HL-60 (cell line): ENCODE measurements at regions not wholly inside any gene's neighbourhood (a gene's known extent, or its start where the extent isn't known, plus 50 kb on each side); places are given as distances from the start of the nearest gene placed in this dataset.
"Not testable (repeated sequence)": the region's sequence is repeated elsewhere in the genome, so short reads cannot be mapped to it uniquely, and the experiment has no call there.

ENCODE experiments used
- DNase-seq, 2 experiments: peaks; one replicate each; pipeline ENCODE4 v3.0.0-alpha.2; 2010 to 2020; ENCODE audit warnings: low read depth in 1 of 2, low spot score in 1 of 2
- H3K27ac ChIP-seq: fragments of 250-450 bp; sonication (Bioruptor Pico); replicated peaks from 2 replicates; pipeline ENCODE4 v1.5.1; 2020; ENCODE audit warnings: mild to moderate bottlenecking, moderate library complexity
- H3K27me3 ChIP-seq: fragments of 250-450 bp; sonication (Bioruptor Pico); 2 replicates; pipeline ENCODE4 v1.5.1; 2021; ENCODE audit warnings: mild to moderate bottlenecking, moderate library complexity; ENCODE audit not compliant: insufficient read depth, poor library complexity, severe bottlenecking
- H3K4me3 ChIP-seq: replicated peaks from 2 replicates; pipeline ENCODE4 v1.5.1; 2011; ENCODE audit warnings: mild to moderate bottlenecking, control low read depth, low read length; ENCODE audit not compliant: insufficient read depth
- GABPA ChIP-seq: IDR thresholded peaks from 2 replicates; pipeline ENCODE4 v1.6.1; 2012; ENCODE audit warnings: low read depth
- POLR2AphosphoS5 ChIP-seq: IDR thresholded peaks from 2 replicates; pipeline ENCODE4 v1.6.1; 2012; ENCODE audit warnings: low read depth
- SPI1 ChIP-seq: IDR thresholded peaks from 2 replicates; pipeline ENCODE4 v1.6.1; 2012; ENCODE audit warnings: low read depth, mild to moderate bottlenecking, borderline replicate concordance
- TF ChIP-seq, protein P1 (sequence below): IDR thresholded peaks from one replicate; pipeline ENCODE4 v1.5.1; 2011; ENCODE audit warnings: low read length, control low read depth, inconsistent platforms; ENCODE audit not compliant: insufficient read depth
- TF ChIP-seq, protein P2 (sequence below): IDR thresholded peaks from 2 replicates; pipeline ENCODE4 v1.6.1; 2012; ENCODE audit warnings: low read depth; ENCODE audit not compliant: insufficient replicate concordance

DNA sequence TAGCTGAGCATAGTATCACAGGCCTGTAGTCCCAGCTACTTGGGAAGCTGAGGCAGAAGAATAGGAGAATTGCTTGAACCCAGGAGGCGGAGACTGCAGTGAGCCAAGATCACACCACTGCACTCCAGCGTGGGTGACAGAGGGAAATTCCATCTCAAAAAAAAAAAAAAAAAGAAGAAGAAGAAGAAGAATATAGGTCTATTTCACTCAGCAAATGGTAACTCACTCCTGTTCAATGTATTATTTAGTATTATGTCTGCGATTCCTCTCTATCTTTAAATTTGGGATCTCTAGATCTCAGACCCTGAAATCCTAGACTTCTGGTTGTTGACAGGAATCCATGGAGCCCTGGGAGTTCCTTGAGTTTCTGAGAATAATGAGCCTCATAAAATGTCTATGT, 98.6 kb downstream of the HFE start:
- Histone ChIP-seq H3K4me3 (no peak overlapping the region), H3K27me3 (no peaks in the 10 kb centered on the region), H3K27ac (no peak overlapping the region)
- no peak for TF ChIP-seq SPI1
- no peak for TF ChIP-seq GABPA
- TF ChIP-seq, protein P1, sequence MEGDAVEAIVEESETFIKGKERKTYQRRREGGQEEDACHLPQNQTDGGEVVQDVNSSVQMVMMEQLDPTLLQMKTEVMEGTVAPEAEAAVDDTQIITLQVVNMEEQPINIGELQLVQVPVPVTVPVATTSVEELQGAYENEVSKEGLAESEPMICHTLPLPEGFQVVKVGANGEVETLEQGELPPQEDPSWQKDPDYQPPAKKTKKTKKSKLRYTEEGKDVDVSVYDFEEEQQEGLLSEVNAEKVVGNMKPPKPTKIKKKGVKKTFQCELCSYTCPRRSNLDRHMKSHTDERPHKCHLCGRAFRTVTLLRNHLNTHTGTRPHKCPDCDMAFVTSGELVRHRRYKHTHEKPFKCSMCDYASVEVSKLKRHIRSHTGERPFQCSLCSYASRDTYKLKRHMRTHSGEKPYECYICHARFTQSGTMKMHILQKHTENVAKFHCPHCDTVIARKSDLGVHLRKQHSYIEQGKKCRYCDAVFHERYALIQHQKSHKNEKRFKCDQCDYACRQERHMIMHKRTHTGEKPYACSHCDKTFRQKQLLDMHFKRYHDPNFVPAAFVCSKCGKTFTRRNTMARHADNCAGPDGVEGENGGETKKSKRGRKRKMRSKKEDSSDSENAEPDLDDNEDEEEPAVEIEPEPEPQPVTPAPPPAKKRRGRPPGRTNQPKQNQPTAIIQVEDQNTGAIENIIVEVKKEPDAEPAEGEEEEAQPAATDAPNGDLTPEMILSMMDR, result no peak
- DNase-seq, result no peak

DNA sequence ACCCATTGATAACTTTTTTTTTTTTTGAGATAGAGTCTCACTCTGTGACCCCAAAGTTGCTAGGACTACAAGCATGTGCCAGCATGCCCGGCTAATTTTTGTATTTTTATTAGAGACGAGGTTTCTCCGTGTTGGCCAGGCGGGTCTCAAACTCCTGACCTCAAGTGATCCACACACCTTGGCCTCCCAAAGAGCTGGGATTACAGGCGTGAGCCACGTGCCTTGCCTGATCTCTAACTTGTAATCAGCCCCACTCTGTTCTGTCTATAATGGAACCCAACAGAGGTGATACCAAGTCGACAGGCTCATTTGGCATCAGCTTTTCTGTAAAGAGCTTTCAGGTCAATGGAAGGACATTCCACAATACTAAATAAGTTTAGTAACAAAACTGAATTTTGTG, 99.4 kb downstream of the HFE start:
- TF ChIP-seq GABPA, result no peak
- TF ChIP-seq POLR2AphosphoS5, result no peak
- TF ChIP-seq, protein P2, sequence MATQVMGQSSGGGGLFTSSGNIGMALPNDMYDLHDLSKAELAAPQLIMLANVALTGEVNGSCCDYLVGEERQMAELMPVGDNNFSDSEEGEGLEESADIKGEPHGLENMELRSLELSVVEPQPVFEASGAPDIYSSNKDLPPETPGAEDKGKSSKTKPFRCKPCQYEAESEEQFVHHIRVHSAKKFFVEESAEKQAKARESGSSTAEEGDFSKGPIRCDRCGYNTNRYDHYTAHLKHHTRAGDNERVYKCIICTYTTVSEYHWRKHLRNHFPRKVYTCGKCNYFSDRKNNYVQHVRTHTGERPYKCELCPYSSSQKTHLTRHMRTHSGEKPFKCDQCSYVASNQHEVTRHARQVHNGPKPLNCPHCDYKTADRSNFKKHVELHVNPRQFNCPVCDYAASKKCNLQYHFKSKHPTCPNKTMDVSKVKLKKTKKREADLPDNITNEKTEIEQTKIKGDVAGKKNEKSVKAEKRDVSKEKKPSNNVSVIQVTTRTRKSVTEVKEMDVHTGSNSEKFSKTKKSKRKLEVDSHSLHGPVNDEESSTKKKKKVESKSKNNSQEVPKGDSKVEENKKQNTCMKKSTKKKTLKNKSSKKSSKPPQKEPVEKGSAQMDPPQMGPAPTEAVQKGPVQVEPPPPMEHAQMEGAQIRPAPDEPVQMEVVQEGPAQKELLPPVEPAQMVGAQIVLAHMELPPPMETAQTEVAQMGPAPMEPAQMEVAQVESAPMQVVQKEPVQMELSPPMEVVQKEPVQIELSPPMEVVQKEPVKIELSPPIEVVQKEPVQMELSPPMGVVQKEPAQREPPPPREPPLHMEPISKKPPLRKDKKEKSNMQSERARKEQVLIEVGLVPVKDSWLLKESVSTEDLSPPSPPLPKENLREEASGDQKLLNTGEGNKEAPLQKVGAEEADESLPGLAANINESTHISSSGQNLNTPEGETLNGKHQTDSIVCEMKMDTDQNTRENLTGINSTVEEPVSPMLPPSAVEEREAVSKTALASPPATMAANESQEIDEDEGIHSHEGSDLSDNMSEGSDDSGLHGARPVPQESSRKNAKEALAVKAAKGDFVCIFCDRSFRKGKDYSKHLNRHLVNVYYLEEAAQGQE, result no peak
- TF ChIP-seq, protein P1, result no peak
- no peak for TF ChIP-seq SPI1
- DNase-seq, result no peak
- H3K27ac ChIP-seq, result no peak overlapping the region
- no peaks in the 10 kb centered on the region for H3K27me3 ChIP-seq
- H3K4me3 ChIP-seq, result no peak overlapping the region

DNA sequence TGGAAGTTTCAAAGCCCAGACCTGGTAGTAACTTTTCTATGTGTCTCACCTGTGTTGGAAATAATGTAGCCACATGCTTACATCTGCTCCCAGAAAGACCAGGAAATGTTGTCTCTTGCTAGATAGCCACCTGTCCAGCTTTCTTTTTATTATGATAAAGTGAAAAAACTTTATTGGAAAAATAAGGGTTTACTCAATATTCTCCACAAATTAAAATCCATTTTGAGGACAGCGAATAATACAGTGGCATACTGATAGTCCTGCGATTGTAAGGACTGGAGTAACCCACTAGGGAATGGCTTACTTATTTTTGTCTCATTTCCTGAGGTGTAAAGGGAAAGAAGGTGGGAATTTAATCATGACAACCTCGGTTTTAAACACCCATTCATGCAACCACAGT, 100.1 kb downstream of the HFE start:
- no peak overlapping the region for H3K4me3 ChIP-seq
- H3K27me3 ChIP-seq, result no peaks in the 10 kb centered on the region
- TF ChIP-seq, protein P1, result no peak
- TF ChIP-seq POLR2AphosphoS5 (no peak), GABPA (no peak), SPI1 (no peak)
- TF ChIP-seq, protein P2, result no peak
- peak overlapping the region; percentile 90 for H3K27ac ChIP-seq
- DNase-seq, result no peak

DNA sequence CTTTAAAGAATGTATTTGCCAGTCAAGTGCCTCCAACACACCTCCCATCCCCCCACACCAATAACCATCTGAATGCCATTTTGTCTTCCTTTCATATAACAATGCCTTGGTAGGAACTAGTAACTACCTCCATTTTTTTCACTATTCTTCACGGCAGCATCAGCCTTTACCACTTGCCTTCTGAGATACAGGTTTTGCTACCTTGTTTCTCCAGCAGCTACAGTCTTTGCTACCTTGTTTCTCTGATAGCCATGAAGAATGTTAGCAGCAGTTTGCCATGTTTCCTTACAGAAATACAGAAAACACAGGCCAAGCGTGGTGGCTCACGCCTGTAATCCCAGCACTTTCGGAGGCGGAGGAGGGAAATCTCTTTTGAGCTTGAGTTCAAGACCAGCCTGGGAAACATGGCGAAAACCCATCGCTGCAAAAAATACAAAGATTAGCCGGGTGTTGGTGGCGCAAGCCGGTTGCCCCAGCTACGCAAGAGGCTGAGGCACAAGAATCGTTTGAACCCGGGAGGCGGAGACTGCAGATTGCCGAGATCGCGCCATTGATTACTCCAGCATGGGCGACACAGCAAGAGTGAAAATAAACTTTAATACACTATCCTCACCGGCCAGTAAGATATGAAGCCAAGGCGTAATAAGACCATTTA, 100.9 kb downstream of the HFE start:
- Histone ChIP-seq H3K27ac (peak overlapping the region; percentile 90), H3K4me3 (peak overlapping the region; percentile 40), H3K27me3 (no peaks in the 10 kb centered on the region)
- DNase-seq, result peak; percentile 33 to 84
- TF ChIP-seq, protein P2, result no peak
- TF ChIP-seq SPI1, result no peak
- no peak for TF ChIP-seq POLR2AphosphoS5

DNA sequence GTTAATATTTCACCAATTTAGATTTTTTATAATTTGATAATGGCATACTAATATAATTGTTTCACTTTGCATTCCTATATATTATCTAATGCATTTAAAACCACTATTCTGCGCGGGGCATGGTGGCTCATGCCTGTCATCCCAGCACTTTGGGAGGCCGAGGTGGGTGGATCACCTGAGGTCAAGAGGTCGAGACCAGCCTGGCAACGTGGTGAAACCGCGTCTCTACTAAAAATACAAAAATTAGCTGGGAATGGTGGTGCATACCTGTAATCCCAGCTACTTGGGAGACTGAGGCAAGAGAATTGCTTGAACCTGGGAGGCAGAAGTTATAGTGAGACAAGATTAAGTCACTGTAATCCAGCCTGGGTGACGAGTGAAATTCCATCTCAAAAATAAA, 104.3 kb downstream of the HFE start:
- H3K27me3 ChIP-seq, DNase-seq, H3K27ac ChIP-seq, H3K4me3 ChIP-seq: not testable (repeated sequence)
